Neuronal stem cell (in vitro differentiated cells): ENCODE measurements at regions not wholly inside any gene's neighbourhood (a gene's known extent, or its start where the extent isn't known, plus 50 kb on each side); places are given as distances from the start of the nearest gene placed in this dataset.
A peak's percentile ranks its signal among the peaks of the same experiment; 100 is the strongest.

ENCODE experiments used
- DNase-seq: peaks from one replicate; pipeline ENCODE4 v3.0.0-alpha.2; 2013; ENCODE audit warnings: low spot score
- H2AFZ ChIP-seq: one replicate; pipeline ENCODE4 v1.6.1; 2013; ENCODE audit warnings: mild to moderate bottlenecking, low read length, inconsistent platforms
- H2AK5ac ChIP-seq: 2 replicates; pipeline ENCODE4 v1.6.1; 2013; ENCODE audit warnings: low read depth, mild to moderate bottlenecking, inconsistent platforms, low read length, moderate library complexity, mixed read lengths
- H2BK120ac ChIP-seq: 2 replicates; pipeline ENCODE4 v1.6.1; 2013; ENCODE audit warnings: low read depth, mild to moderate bottlenecking, inconsistent platforms, low read length, moderate library complexity, mixed read lengths
- H2BK12ac ChIP-seq: one replicate; pipeline ENCODE4 v1.6.1; 2013; ENCODE audit warnings: low read length, inconsistent platforms
- H2BK15ac ChIP-seq: 2 replicates; pipeline ENCODE4 v1.6.1; 2013; ENCODE audit warnings: mild to moderate bottlenecking, low read length, inconsistent platforms, mixed read lengths
- H2BK5ac ChIP-seq: one replicate; pipeline ENCODE4 v1.6.1; 2013; ENCODE audit warnings: inconsistent platforms, mild to moderate bottlenecking, low read length, moderate library complexity
- H3K14ac ChIP-seq: one replicate; pipeline ENCODE4 v1.6.1; 2013; ENCODE audit warnings: low read length, inconsistent platforms
- H3K18ac ChIP-seq: 2 replicates; pipeline ENCODE4 v1.6.1; 2013; ENCODE audit warnings: low read length, inconsistent platforms
- H3K23ac ChIP-seq: 2 replicates; pipeline ENCODE4 v1.6.1; 2013; ENCODE audit warnings: low read depth, mild to moderate bottlenecking, mixed read lengths, low read length, inconsistent platforms; ENCODE audit not compliant: poor library complexity
- H3K27ac ChIP-seq: replicated peaks from 3 replicates; pipeline ENCODE4 v1.5.1; 2013; ENCODE audit warnings: low read length, inconsistent platforms
- H3K27me3 ChIP-seq, 3 experiments: 2 replicates each; pipeline ENCODE4 v1.6.1; 2013; ENCODE audit warnings: low read length in 3 of 3, mild to moderate bottlenecking in 2 of 3, inconsistent platforms in 1 of 3, low read depth in 1 of 3, mixed read lengths in 1 of 3, moderate library complexity in 1 of 3; ENCODE audit not compliant: control insufficient read depth in 3 of 3, insufficient read depth in 3 of 3
- H3K36me3 ChIP-seq, 2 donors: replicated peaks in 1 of 2; 2 replicates each; pipeline ENCODE4 v1.6.1; 2013; ENCODE audit warnings: low read length in 2 of 2; ENCODE audit not compliant: control insufficient read depth in 2 of 2, insufficient read depth in 2 of 2
- H3K4ac ChIP-seq: 2 replicates; pipeline ENCODE4 v1.6.1; 2013; ENCODE audit warnings: inconsistent platforms, mild to moderate bottlenecking, low read length, moderate library complexity
- H3K4me1 ChIP-seq, 2 donors: 1 replicate in 1 of 2; 2 replicates in 1 of 2; pipeline ENCODE4 v1.6.1; 2013; ENCODE audit warnings: low read length in 2 of 2, low read depth in 1 of 2; ENCODE audit not compliant: control insufficient read depth in 2 of 2, insufficient read depth in 1 of 2
- H3K4me2 ChIP-seq: one replicate; pipeline ENCODE4 v1.6.1; 2013; ENCODE audit warnings: mild to moderate bottlenecking, low read length, inconsistent platforms; ENCODE audit not compliant: insufficient read depth, poor library complexity, severe bottlenecking
- H3K4me3 ChIP-seq, 2 donors: 2 replicates each; pipeline ENCODE4 v1.5.1; 2013; ENCODE audit warnings: low read length in 2 of 2, mild to moderate bottlenecking in 2 of 2, inconsistent platforms in 1 of 2, moderate library complexity in 1 of 2
- H3K79me1 ChIP-seq: one replicate; pipeline ENCODE4 v1.6.1; 2013; ENCODE audit warnings: low read depth, mild to moderate bottlenecking, inconsistent platforms, low read length, moderate library complexity
- H3K9ac ChIP-seq: one replicate; pipeline ENCODE4 v1.6.1; 2013; ENCODE audit warnings: mild to moderate bottlenecking, low read depth, low read length, inconsistent platforms; ENCODE audit not compliant: poor library complexity
- H3K9me3 ChIP-seq, 2 donors: replicated peaks in 1 of 2; 2 replicates each; pipeline versions ENCODE3 to v1.6.1; 2013; ENCODE audit warnings: low read length in 2 of 2, mild to moderate bottlenecking in 2 of 2, inconsistent platforms in 1 of 2, low read depth in 1 of 2, mixed read lengths in 1 of 2, moderate library complexity in 1 of 2; ENCODE audit not compliant: control insufficient read depth in 2 of 2, insufficient read depth in 1 of 2
- H4K8ac ChIP-seq: one replicate; pipeline ENCODE4 v1.6.1; 2013; ENCODE audit warnings: low read depth, mild to moderate bottlenecking, inconsistent platforms, low read length, moderate library complexity
- H4K91ac ChIP-seq: one replicate; pipeline ENCODE4 v1.6.1; 2013; ENCODE audit warnings: low read length, low read depth, mild to moderate bottlenecking, inconsistent platforms; ENCODE audit not compliant: poor library complexity
- WGBS, 2 donors: extraction: QIAGEN DNeasy Blood & Tissue Kit; methylation state at CpG; one replicate each; pipeline ENCODE4 v1.1.7; 2013; ENCODE audit warnings: missing lambda C conversion rate in 2 of 2, mixed read lengths in 1 of 2; ENCODE audit not compliant: insufficient read length in 2 of 2, insufficient replicate concordance in 1 of 2; ENCODE audit errors: extremely low coverage in 2 of 2; 5-methylcytosine and 5-hydroxymethylcytosine counted together

- no peak overlapping the region for H3K27ac ChIP-seq
- H2BK15ac ChIP-seq, result no peak overlapping the region
- peaks cover 0 to 3% of the 10 kb centered on the region in 2 donors for H3K4me1 ChIP-seq
- no peak overlapping the region for H4K8ac ChIP-seq
- H3K9me3 ChIP-seq, result no peaks in the 10 kb centered on the region
- H2BK12ac ChIP-seq, result no peak overlapping the region
- no peak overlapping the region for H3K23ac ChIP-seq
- H2AFZ ChIP-seq, result no peak overlapping the region
- H3K4me2 ChIP-seq, result no peak overlapping the region
- no peak overlapping the region for H2BK5ac ChIP-seq
- peak overlapping the region; percentile 40 for H2AK5ac ChIP-seq
- no CpG with 5 or more reads among the region's 19 CpGs for WGBS, 2 donors
- no peak overlapping the region for H3K4me3 ChIP-seq
- peaks cover 0 to 16% (median 0%) of the 10 kb centered on the region in 3 experiments for H3K27me3 ChIP-seq
- no peak overlapping the region for H2BK120ac ChIP-seq
- peak overlapping the region; percentile 45 for H3K9ac ChIP-seq
- H3K36me3 ChIP-seq, result no peaks in the 10 kb centered on the region
- H3K18ac ChIP-seq, result peak overlapping the region; percentile 76
- no peak overlapping the region for H3K4ac ChIP-seq
- DNase-seq, result no peak
- H4K91ac ChIP-seq, result no peak overlapping the region
- H3K14ac ChIP-seq, result no peak overlapping the region
- H3K79me1 ChIP-seq, result no peaks in the 10 kb centered on the region
These were observed 86.4 kb upstream of the SHISAL1 start for GRCh38 chr22:44398856-44399837.

GRCh38 chr22:44396727-44397722 is 84.3 kb upstream of the SHISAL1 start:
- no peak overlapping the region for H3K23ac ChIP-seq
- H3K36me3 ChIP-seq, result no peaks in the 10 kb centered on the region
- peak overlapping the region; percentile 63 for H3K18ac ChIP-seq
- H2AFZ ChIP-seq, result no peak overlapping the region
- H2BK5ac ChIP-seq, result no peak overlapping the region
- no peak overlapping the region for H3K4ac ChIP-seq
- no peaks in the 10 kb centered on the region for H3K79me1 ChIP-seq
- H3K9ac ChIP-seq, result no peak overlapping the region
- no peak overlapping the region for H3K4me3 ChIP-seq
- no peak for DNase-seq
- H2BK12ac ChIP-seq, result no peak overlapping the region
- no peak overlapping the region for H3K4me2 ChIP-seq
- no CpG with 5 or more reads among the region's 16 CpGs for WGBS, 2 donors
- H3K14ac ChIP-seq, result no peak overlapping the region
- H4K8ac ChIP-seq, result no peak overlapping the region
- no peak overlapping the region for H4K91ac ChIP-seq
- peaks cover 0 to 3% of the 10 kb centered on the region in 2 donors for H3K4me1 ChIP-seq
- no peak overlapping the region for H3K27ac ChIP-seq
- H3K9me3 ChIP-seq, result no peaks in the 10 kb centered on the region
- H2AK5ac ChIP-seq, result no peak overlapping the region
- peak overlapping the region; percentile 32 for H2BK120ac ChIP-seq
- H3K27me3 ChIP-seq, result peaks cover 0 to 15% (median 0%) of the 10 kb centered on the region in 3 experiments
- peak overlapping the region; percentile 12 for H2BK15ac ChIP-seq

GRCh38 chr22:44396021-44396726 is 83.4 kb upstream of the SHISAL1 start:
- H3K4me1 ChIP-seq, result peaks cover 0 to 3% of the 10 kb centered on the region in 2 donors
- no peak overlapping the region for H3K4me3 ChIP-seq
- peaks cover 0 to 10% (median 0%) of the 10 kb centered on the region in 3 experiments for H3K27me3 ChIP-seq
- H2AK5ac ChIP-seq, result peak overlapping the region; percentile 13
- DNase-seq, result no peak
- no peak overlapping the region for H3K4me2 ChIP-seq
- peak overlapping the region; percentile 9 for H2BK15ac ChIP-seq
- H3K23ac ChIP-seq, result peak overlapping the region; percentile 20
- no peak overlapping the region for H2AFZ ChIP-seq
- H3K79me1 ChIP-seq, result no peaks in the 10 kb centered on the region
- no peak overlapping the region for H2BK120ac ChIP-seq
- H3K9me3 ChIP-seq, result no peaks in the 10 kb centered on the region
- H3K18ac ChIP-seq, result peak overlapping the region; percentile 92
- H2BK12ac ChIP-seq, result peak overlapping the region; percentile 41
- H3K9ac ChIP-seq, result no peak overlapping the region
- H3K27ac ChIP-seq, result no peak overlapping the region
- WGBS, 2 donors, result no CpG with 5 or more reads among the region's 12 CpGs
- H3K36me3 ChIP-seq, result no peaks in the 10 kb centered on the region
- H2BK5ac ChIP-seq, result no peak overlapping the region
- H4K8ac ChIP-seq, result no peak overlapping the region
- no peak overlapping the region for H4K91ac ChIP-seq
- H3K14ac ChIP-seq, result peak overlapping the region; percentile 77
- H3K4ac ChIP-seq, result peak overlapping the region; percentile 23
